Thoracic aorta (tissue), 2 donors: ENCODE measurements at regions not wholly inside any gene's neighbourhood (a gene's known extent, or its start where the extent isn't known, plus 50 kb on each side); places are given as distances from the start of the nearest gene placed in this dataset.

Source experiments
- ATAC-seq: fragments of 150-250 bp; one replicate; pipeline ENCODE4 v1.8.0; 2017; ENCODE audit warnings: low read depth; ENCODE audit not compliant: insufficient number of reproducible peaks, low FRiP score
- DNase-seq: peaks from one replicate; pipeline ENCODE4 v3.0.0-alpha.2; 2020; ENCODE audit warnings: low spot score
- H3K27ac ChIP-seq, 2 donors: fragments of 200-600 bp; sonication (generic); 1 replicate in 1 of 2; 2 replicates in 1 of 2; pipeline ENCODE4 v1.5.1; 2016; ENCODE audit warnings: mild to moderate bottlenecking in 2 of 2, moderate library complexity in 2 of 2
- H3K27me3 ChIP-seq: fragments of 200-600 bp; sonication (generic); replicated peaks from 2 replicates; pipeline ENCODE4 v1.6.0; 2016; ENCODE audit warnings: mild to moderate bottlenecking; ENCODE audit not compliant: insufficient read depth
- H3K36me3 ChIP-seq: fragments of 200-600 bp; sonication (generic); one replicate; pipeline ENCODE4 v1.5.1; 2016
- H3K4me1 ChIP-seq, 2 donors: fragments of 200-600 bp; sonication (generic); 1 replicate in 1 of 2; 2 replicates in 1 of 2; pipeline versions ENCODE4 v1.5.1 to v1.6.0; 2016; ENCODE audit warnings: low read depth in 2 of 2, mild to moderate bottlenecking in 1 of 2; ENCODE audit not compliant: control insufficient read depth in 1 of 2
- H3K4me3 ChIP-seq: fragments of 200-600 bp; sonication (generic); 2 replicates; pipeline ENCODE4 v1.5.1; 2016; ENCODE audit warnings: mild to moderate bottlenecking
- H3K9me3 ChIP-seq: fragments of 200-600 bp; sonication (generic); 2 replicates; pipeline ENCODE4 v1.5.1; 2016
- TF ChIP-seq, protein P1 (sequence below): fragments of 200-600 bp; sonication (generic); IDR thresholded peaks from one replicate; pipeline ENCODE4 v1.5.1; 2019; ENCODE audit warnings: antibody characterized with exemption

DNA sequence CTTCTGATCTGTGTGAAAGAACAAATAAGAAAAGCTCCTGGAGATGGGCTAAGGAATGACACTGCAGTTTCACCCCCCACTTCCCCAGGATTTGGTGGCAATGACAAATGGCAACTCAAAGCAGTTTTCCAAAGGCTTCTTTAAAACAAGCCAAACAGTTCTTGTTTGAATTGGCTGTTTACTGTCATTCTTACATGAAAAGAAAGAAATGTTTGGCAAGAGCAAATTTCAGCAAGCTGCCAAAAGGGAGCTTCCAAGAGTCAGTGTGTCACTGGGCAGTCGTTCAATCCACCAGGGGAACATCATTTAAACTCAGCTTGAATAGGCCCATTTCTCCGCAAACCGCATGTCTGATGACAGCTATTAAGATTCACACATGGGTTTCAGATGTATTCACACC is 119.0 kb upstream of the RHOBTB1 start:
- H3K27ac ChIP-seq, result no peak overlapping the region
- ATAC-seq, result no peak

GRCh38 chr10:61061923-61062504 is 118.0 kb upstream of the RHOBTB1 start:
- TF ChIP-seq, protein P1, sequence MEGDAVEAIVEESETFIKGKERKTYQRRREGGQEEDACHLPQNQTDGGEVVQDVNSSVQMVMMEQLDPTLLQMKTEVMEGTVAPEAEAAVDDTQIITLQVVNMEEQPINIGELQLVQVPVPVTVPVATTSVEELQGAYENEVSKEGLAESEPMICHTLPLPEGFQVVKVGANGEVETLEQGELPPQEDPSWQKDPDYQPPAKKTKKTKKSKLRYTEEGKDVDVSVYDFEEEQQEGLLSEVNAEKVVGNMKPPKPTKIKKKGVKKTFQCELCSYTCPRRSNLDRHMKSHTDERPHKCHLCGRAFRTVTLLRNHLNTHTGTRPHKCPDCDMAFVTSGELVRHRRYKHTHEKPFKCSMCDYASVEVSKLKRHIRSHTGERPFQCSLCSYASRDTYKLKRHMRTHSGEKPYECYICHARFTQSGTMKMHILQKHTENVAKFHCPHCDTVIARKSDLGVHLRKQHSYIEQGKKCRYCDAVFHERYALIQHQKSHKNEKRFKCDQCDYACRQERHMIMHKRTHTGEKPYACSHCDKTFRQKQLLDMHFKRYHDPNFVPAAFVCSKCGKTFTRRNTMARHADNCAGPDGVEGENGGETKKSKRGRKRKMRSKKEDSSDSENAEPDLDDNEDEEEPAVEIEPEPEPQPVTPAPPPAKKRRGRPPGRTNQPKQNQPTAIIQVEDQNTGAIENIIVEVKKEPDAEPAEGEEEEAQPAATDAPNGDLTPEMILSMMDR, result no peak
- Histone ChIP-seq H3K36me3 (no peaks in the 10 kb centered on the region), H3K4me1 (no peaks in the 10 kb centered on the region), H3K27me3 (no peaks in the 10 kb centered on the region), H3K9me3 (no peaks in the 10 kb centered on the region), H3K4me3 (no peak overlapping the region), H3K27ac (no peak overlapping the region)
- no peak for DNase-seq
- no peak for ATAC-seq

More for the DNA sequence above, 119.0 kb upstream of the RHOBTB1 start:
- DNase-seq, result no peak
- TF ChIP-seq, protein P1, result no peak
- no peaks in the 10 kb centered on the region for H3K36me3 ChIP-seq
- no peaks in the 10 kb centered on the region for H3K27me3 ChIP-seq
- no peaks in the 10 kb centered on the region for H3K4me1 ChIP-seq
- H3K4me3 ChIP-seq, result no peak overlapping the region
- H3K9me3 ChIP-seq, result no peaks in the 10 kb centered on the region

DNA sequence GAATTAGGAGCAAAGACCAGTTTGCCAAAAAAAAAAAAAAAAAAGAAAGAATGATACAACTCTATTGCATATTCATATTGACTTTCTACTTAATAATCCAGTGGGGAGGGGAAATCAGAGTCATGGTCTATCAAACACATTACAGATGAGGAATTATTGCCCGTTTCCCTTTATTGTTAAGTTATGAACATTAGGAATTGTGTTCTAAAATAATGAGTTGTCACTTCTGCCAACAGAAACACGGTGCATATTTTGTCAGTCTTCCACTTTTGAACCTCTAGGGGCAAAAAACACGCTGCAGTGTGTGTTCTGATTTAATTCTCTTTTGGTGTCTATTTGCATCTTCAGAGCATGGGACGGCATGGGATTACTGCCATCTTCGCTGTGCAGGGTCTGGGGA is 115.7 kb upstream of the RHOBTB1 start:
- Histone ChIP-seq H3K36me3 (no peaks in the 10 kb centered on the region), H3K4me1 (no peaks in the 10 kb centered on the region), H3K27ac (no peak overlapping the region), H3K27me3 (no peaks in the 10 kb centered on the region), H3K9me3 (no peaks in the 10 kb centered on the region), H3K4me3 (no peak overlapping the region)
- DNase-seq (no peak), ATAC-seq (no peak)
- TF ChIP-seq, protein P1, result no peak

DNA sequence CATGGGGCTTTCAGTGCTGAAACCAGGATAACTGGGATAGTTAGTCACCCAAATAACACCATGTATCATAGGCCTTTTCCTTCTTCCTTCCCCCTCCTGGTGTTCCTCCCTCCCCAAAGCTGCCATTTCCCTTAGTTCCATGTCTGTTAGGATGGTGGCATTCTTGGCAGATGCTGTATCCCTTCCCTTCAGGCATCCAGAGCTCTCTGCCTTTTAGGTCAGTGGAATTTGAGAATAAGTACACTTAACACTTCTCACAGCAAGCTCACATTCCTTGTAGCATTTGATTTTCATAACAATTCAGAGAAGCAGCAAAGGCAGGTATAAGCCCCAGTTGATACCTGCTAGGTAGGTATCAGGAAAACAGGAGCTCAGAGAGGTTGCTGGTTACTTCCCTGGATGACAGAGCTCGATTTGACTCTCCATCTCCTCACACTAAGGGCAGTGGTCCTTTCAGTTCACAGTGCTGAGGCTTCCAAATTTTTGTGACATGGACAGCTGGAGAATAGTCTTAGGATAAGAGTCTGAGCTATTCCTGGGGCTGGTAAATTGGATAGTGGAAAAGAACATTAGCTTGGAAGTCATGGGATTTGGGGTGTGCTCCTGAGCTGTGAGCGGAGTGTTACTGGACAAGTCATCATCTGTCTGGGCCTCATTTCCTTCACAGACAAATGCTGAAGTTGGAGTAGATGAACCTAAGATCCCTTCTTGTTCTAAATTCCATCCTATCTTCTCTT is 108.7 kb upstream of the RHOBTB1 start:
- Histone ChIP-seq H3K27ac (no peak overlapping the region), H3K9me3 (no peaks in the 10 kb centered on the region)
- no peak for ATAC-seq

GRCh38 chr10:61051344-61051743 is 107.4 kb upstream of the RHOBTB1 start:
- TF ChIP-seq, protein P1, result no peak
- no peak for DNase-seq
- Histone ChIP-seq H3K9me3 (no peaks in the 10 kb centered on the region), H3K27ac (no peak overlapping the region), H3K4me3 (no peak overlapping the region), H3K36me3 (no peaks in the 10 kb centered on the region), H3K4me1 (no peaks in the 10 kb centered on the region), H3K27me3 (no peaks in the 10 kb centered on the region)
- ATAC-seq, result no peak

More for the DNA sequence above, 108.7 kb upstream of the RHOBTB1 start:
- TF ChIP-seq, protein P1, result no peak
- Histone ChIP-seq H3K36me3 (no peaks in the 10 kb centered on the region), H3K27me3 (no peaks in the 10 kb centered on the region), H3K4me1 (no peaks in the 10 kb centered on the region), H3K4me3 (no peak overlapping the region)
- no peak for DNase-seq
